ENCODE measurements at regions not wholly inside any gene's neighbourhood (a gene's known extent, or its start where the extent isn't known, plus 50 kb on each side); places are given as distances from the start of the nearest gene placed in this dataset.

DNA sequence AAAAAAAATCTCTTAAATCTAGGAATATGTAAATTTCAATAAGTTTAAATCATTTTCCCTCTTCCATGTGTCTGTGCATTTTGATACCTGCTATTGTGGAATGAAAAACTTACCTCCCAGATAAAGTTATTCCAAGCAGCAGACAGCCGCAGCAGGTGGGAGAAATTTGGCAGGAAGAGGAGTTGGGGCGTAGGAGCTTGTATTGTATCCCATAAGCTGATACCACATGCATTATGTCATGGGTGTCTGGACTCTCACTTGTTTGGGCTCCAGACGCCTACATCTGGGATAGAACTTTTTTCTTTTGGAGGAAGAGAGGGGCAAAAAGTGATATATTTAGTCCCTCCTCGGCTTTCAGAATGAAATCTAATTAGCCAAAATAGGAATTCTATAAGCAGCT is 59.3 kb upstream of the TCF4 start:
- no peak for TF ChIP-seq TAF1 (IDR thresholded peaks at IDR 0.05; ENCODE audit: borderline replicate concordance, low read depth, low read length)
- no peak for TF ChIP-seq POLR2A (IDR thresholded peaks at IDR 0.05; ENCODE audit: low read depth, low read length)
- no peak for TF ChIP-seq POLR2AphosphoS5 (IDR thresholded peaks at IDR 0.05; ENCODE audit: low read depth, low read length)

All from GM12892 (cell line).